Gastroesophageal sphincter (tissue), 4 donors: ENCODE measurements at regions not wholly inside any gene's neighbourhood (a gene's known extent, or its start where the extent isn't known, plus 50 kb on each side); places are given as distances from the start of the nearest gene placed in this dataset.

Experiments used
- ATAC-seq: fragments of 150-250 bp; one replicate; pipeline ENCODE4 v1.9.1; 2016; ENCODE audit warnings: mild to moderate bottlenecking, moderate library complexity
- H3K27ac ChIP-seq, 4 donors: fragments of 200-600 bp; sonication (generic) in 3 of 4; 1 replicate in 3 of 4; 2 replicates in 1 of 4; pipeline ENCODE4 v1.5.1; 2016 to 2019
- H3K27me3 ChIP-seq: fragments of 200-600 bp; sonication (generic); one replicate; pipeline ENCODE4 v1.5.1; 2019
- H3K36me3 ChIP-seq, 2 donors: fragments of 200-600 bp; sonication (generic); one replicate each; pipeline ENCODE4 v1.5.1; 2019; ENCODE audit warnings: control low read depth in 1 of 2
- H3K4me1 ChIP-seq, 3 donors: fragments of 200-600 bp; sonication (generic); 1 replicate in 2 of 3; 2 replicates in 1 of 3; pipeline ENCODE4 v1.5.1; 2016 to 2019; ENCODE audit warnings: control low read depth in 2 of 3
- H3K4me3 ChIP-seq, 2 donors: fragments of 200-600 bp; sonication (generic); one replicate each; pipeline ENCODE4 v1.5.1; 2019; ENCODE audit warnings: mild to moderate bottlenecking in 1 of 2, moderate library complexity in 1 of 2
- H3K9me3 ChIP-seq, 3 donors: fragments of 200-600 bp; sonication (generic); one replicate each; pipeline ENCODE4 v1.5.1; 2017 to 2019; ENCODE audit warnings: control low read depth in 2 of 3
- CTCF ChIP-seq, 4 experiments: fragments of 200-600 bp in 2 of 4; fragments of 450-650 bp in 2 of 4; sonication (generic) in 1 of 4; IDR thresholded peaks; one replicate each; pipeline ENCODE4 v1.5.1; 2017 to 2019; ENCODE audit warnings: antibody characterized with exemption in 4 of 4, mild to moderate bottlenecking in 2 of 4, moderate library complexity in 2 of 4
- EP300 ChIP-seq: sonication (generic); formaldehyde crosslinking; IDR thresholded peaks from one replicate; pipeline ENCODE4 v1.6.1; 2017; ENCODE audit warnings: antibody characterized with exemption, mild to moderate bottlenecking
- POLR2A ChIP-seq, 2 donors: fragments of 450-650 bp; IDR thresholded peaks; one replicate each; pipeline ENCODE4 v1.6.1; 2017; ENCODE audit warnings: antibody characterized with exemption in 2 of 2, mild to moderate bottlenecking in 2 of 2, moderate library complexity in 1 of 2
- POLR2AphosphoS5 ChIP-seq: sonication (generic); formaldehyde crosslinking; IDR thresholded peaks from one replicate; pipeline ENCODE4 v1.6.1; 2017; ENCODE audit warnings: antibody characterized with exemption
- WGBS, 2 donors: methylation state at CpG; one replicate each; pipeline ENCODE4 v1.1.5; 2018; ENCODE audit warnings: low coverage in 1 of 2; 5-methylcytosine and 5-hydroxymethylcytosine counted together

- no peak overlapping the region for H3K27ac ChIP-seq
- H3K27me3 ChIP-seq = no peaks in the 10 kb centered on the region
- ATAC-seq = no peak
- H3K4me3 ChIP-seq = no peak overlapping the region
- WGBS, 2 donors = 8 to 40% methylated on average over 1 to 4 of the region's 17 CpGs
- peaks cover 0 to 13% (median 0%) of the 10 kb centered on the region in 3 donors for H3K9me3 ChIP-seq
- H3K36me3 ChIP-seq = no peaks in the 10 kb centered on the region
- no peak for TF ChIP-seq CTCF (IDR thresholded peaks at IDR 0.05)
- TF ChIP-seq POLR2AphosphoS5 = no peak
- TF ChIP-seq POLR2A (IDR thresholded peaks at IDR 0.05) = no peak
- no peak for TF ChIP-seq EP300
- H3K4me1 ChIP-seq = peaks cover 0 to 10% (median 0%) of the 10 kb centered on the region in 3 donors
Measured at GRCh38 chr1:213381572-213382084, 330.6 kb downstream of the RPS6KC1 start.

- no peak for TF ChIP-seq POLR2A (IDR thresholded peaks at IDR 0.05)
- no peak for TF ChIP-seq EP300
- no peak for TF ChIP-seq POLR2AphosphoS5
- no peak for TF ChIP-seq CTCF (IDR thresholded peaks at IDR 0.05)
- Histone ChIP-seq H3K4me3 (no peak overlapping the region), H3K27ac (no peak overlapping the region), H3K36me3 (no peaks in the 10 kb centered on the region), H3K9me3 (peaks cover 0 to 13% (median 0%) of the 10 kb centered on the region in 3 donors), H3K4me1 (peaks cover 0 to 10% (median 0%) of the 10 kb centered on the region in 3 donors), H3K27me3 (no peaks in the 10 kb centered on the region)
- 80% methylated on average over 2 of the region's 3 CpGs; no CpG with 5 or more reads in 1 of the 2 donors for WGBS, 2 donors
- no peak for ATAC-seq
Measured at GRCh38 chr1:213383465-213383864, 332.4 kb downstream of the RPS6KC1 start.

GRCh38 chr1:213385201-213385600 lies 334.2 kb downstream of the RPS6KC1 start:
- Histone ChIP-seq H3K9me3 (peaks cover 0 to 13% (median 0%) of the 10 kb centered on the region in 3 donors), H3K27ac (no peak overlapping the region), H3K36me3 (no peaks in the 10 kb centered on the region), H3K4me3 (no peak overlapping the region), H3K4me1 (peaks cover 0 to 10% (median 0%) of the 10 kb centered on the region in 3 donors), H3K27me3 (no peaks in the 10 kb centered on the region)
- TF ChIP-seq POLR2A (IDR thresholded peaks at IDR 0.05) = no peak
- TF ChIP-seq POLR2AphosphoS5 = no peak
- TF ChIP-seq CTCF (IDR thresholded peaks at IDR 0.05) = no peak
- no peak for TF ChIP-seq EP300
- no CpG with 5 or more reads among the region's 1 CpG for whole genome bisulfite sequencing, 2 donors
- no peak for ATAC-seq

- Histone ChIP-seq H3K9me3 (peaks cover 0 to 13% (median 0%) of the 10 kb centered on the region in 3 donors), H3K27me3 (no peaks in the 10 kb centered on the region), H3K36me3 (no peaks in the 10 kb centered on the region), H3K4me3 (no peak overlapping the region), H3K4me1 (peaks cover 0 to 10% (median 0%) of the 10 kb centered on the region in 3 donors), H3K27ac (no peak overlapping the region)
- TF ChIP-seq CTCF (IDR thresholded peaks at IDR 0.05) (no peak), POLR2A (IDR thresholded peaks at IDR 0.05) (no peak), POLR2AphosphoS5 (no peak), EP300 (no peak)
- WGBS, 2 donors = 59 to 74% methylated on average over 3 to 4 of the region's 4 CpGs
- ATAC-seq = no peak
Measured at GRCh38 chr1:213385806-213386324, 334.8 kb downstream of the RPS6KC1 start.

- TF ChIP-seq EP300 (no peak), CTCF (IDR thresholded peaks at IDR 0.05) (no peak), POLR2A (IDR thresholded peaks at IDR 0.05) (no peak), POLR2AphosphoS5 (no peak)
- Histone ChIP-seq H3K9me3 (peaks cover 0 to 13% (median 0%) of the 10 kb centered on the region in 3 donors), H3K27me3 (no peaks in the 10 kb centered on the region), H3K4me1 (no peaks in the 10 kb centered on the region), H3K36me3 (no peaks in the 10 kb centered on the region), H3K27ac (no peak overlapping the region), H3K4me3 (no peak overlapping the region)
- 64% methylated on average over 1 of the region's 1 CpG; no CpG with 5 or more reads in 1 of the 2 donors for WGBS, 2 donors
- ATAC-seq = no peak
Measured at GRCh38 chr1:213387380-213388015, 336.5 kb downstream of the RPS6KC1 start.
